ENCODE measurements at regions not wholly inside any gene's neighbourhood (a gene's known extent, or its start where the extent isn't known, plus 50 kb on each side); places are given as distances from the start of the nearest gene placed in this dataset.

GRCh38 chr11:130792772-130793171, 123.5 kb downstream of the SNX19 start:
- TF ChIP-seq ATF3 (IDR thresholded peaks at IDR 0.05) (no peak), EGR1 (IDR thresholded peaks at IDR 0.05; ENCODE audit: low read depth in 2 of 2) (no peak)
